SKM-1 (cell line): ENCODE measurements at regions not wholly inside any gene's neighbourhood (a gene's known extent, or its start where the extent isn't known, plus 50 kb on each side); places are given as distances from the start of the nearest gene placed in this dataset.

ENCODE experiments used
- DNase-seq: peaks from one replicate; lab custom pipeline; 2025; ENCODE audit not compliant: unreplicated experiment; lab: John Stamatoyannopoulos, UW

- DNase-seq, result no peak
Measured at GRCh38 chr10:33401300-33401699, 66.8 kb upstream of the NRP1 start.

- no peak for DNase-seq
Measured at GRCh38 chr10:33398796-33399195, 64.3 kb upstream of the NRP1 start.

GRCh38 chr10:33396938-33397337 lies 62.5 kb upstream of the NRP1 start:
- no peak for DNase-seq

- no peak for DNase-seq
Measured at GRCh38 chr10:33396279-33396678, 61.8 kb upstream of the NRP1 start.

- no peak for DNase-seq
Measured at GRCh38 chr10:33395201-33395600, 60.7 kb upstream of the NRP1 start.

GRCh38 chr10:33392706-33393105 lies 58.2 kb upstream of the NRP1 start:
- DNase-seq, result no peak

- DNase-seq, result no peak
Measured at GRCh38 chr10:33391611-33392465, 57.4 kb upstream of the NRP1 start.

GRCh38 chr10:33390046-33390445 lies 55.6 kb upstream of the NRP1 start:
- DNase-seq, result no peak

GRCh38 chr10:33388785-33389184 lies 54.3 kb upstream of the NRP1 start:
- DNase-seq, result no peak

- DNase-seq, result no peak
Measured at GRCh38 chr10:33388382-33388781, 53.9 kb upstream of the NRP1 start.

GRCh38 chr10:33387720-33388119 lies 53.3 kb upstream of the NRP1 start:
- DNase-seq, result no peak

- no peak for DNase-seq
Measured at GRCh38 chr10:33386926-33387325, 52.5 kb upstream of the NRP1 start.

GRCh38 chr10:33385686-33386085 lies 51.2 kb upstream of the NRP1 start:
- no peak for DNase-seq

- DNase-seq, result no peak
Measured at GRCh38 chr10:33385015-33385414, 50.5 kb upstream of the NRP1 start.
